Keratinocyte (primary cell): ENCODE measurements at regions not wholly inside any gene's neighbourhood (a gene's known extent, or its start where the extent isn't known, plus 50 kb on each side); places are given as distances from the start of the nearest gene placed in this dataset.

Experiments used
- DNase-seq: peaks from one replicate; pipeline ENCODE4 v3.0.0-alpha.2; 2011; ENCODE audit warnings: low read depth, missing footprints, low spot score
- FAIRE-seq: peaks from 2 replicates; lab custom pipeline; 2011; peaks lifted over from hg19 to GRCh38; lab: Jason Lieb, UNC
- H2AFZ ChIP-seq: 2 replicates; pipeline ENCODE4 v1.6.0; 2012; ENCODE audit warnings: low read length, control low read depth, inconsistent platforms; ENCODE audit not compliant: control insufficient read depth
- H3K27ac ChIP-seq: 2 replicates; pipeline ENCODE4 v1.5.1; 2011; ENCODE audit warnings: low read length; ENCODE audit not compliant: control insufficient read depth, insufficient read depth
- H3K27me3 ChIP-seq: 3 replicates; pipeline ENCODE4 v1.6.0; 2011; ENCODE audit warnings: low read length; ENCODE audit not compliant: control insufficient read depth, insufficient read depth; ENCODE audit errors: extremely low read depth
- H3K36me3 ChIP-seq, 2 experiments: 2 replicates in 1 of 2; 3 replicates in 1 of 2; pipeline ENCODE4 v1.5.1; 2011; ENCODE audit warnings: low read length in 2 of 2, mild to moderate bottlenecking in 1 of 2; ENCODE audit not compliant: control insufficient read depth in 2 of 2, insufficient read depth in 2 of 2; ENCODE audit errors: extremely low read depth in 1 of 2
- H3K4me1 ChIP-seq: 3 replicates; pipeline ENCODE4 v1.5.1; 2011; ENCODE audit warnings: low read length; ENCODE audit not compliant: control insufficient read depth, insufficient read depth; ENCODE audit errors: extremely low read depth
- H3K4me2 ChIP-seq: 3 replicates; pipeline ENCODE4 v1.6.0; 2011; ENCODE audit warnings: low read depth, low read length; ENCODE audit not compliant: control insufficient read depth, insufficient read depth; ENCODE audit errors: extremely low read depth
- H3K4me3 ChIP-seq, 3 experiments: fragments of 200-600 bp in 1 of 3; sonication (generic) in 1 of 3; 2 replicates in 2 of 3; 3 replicates in 1 of 3; pipeline ENCODE4 v1.5.1; 2011 to 2016; ENCODE audit warnings: low read length in 3 of 3, mild to moderate bottlenecking in 3 of 3, control low read depth in 2 of 3, inconsistent platforms in 1 of 3, low read depth in 1 of 3, mixed read lengths in 1 of 3, mixed run types in 1 of 3, moderate library complexity in 1 of 3; ENCODE audit not compliant: control insufficient read depth in 2 of 3, insufficient read depth in 2 of 3; ENCODE audit errors: extremely low read depth in 1 of 3
- H3K79me2 ChIP-seq: 2 replicates; pipeline ENCODE4 v1.6.0; 2012; ENCODE audit warnings: low read length; ENCODE audit not compliant: control insufficient read depth, insufficient read depth
- H3K9ac ChIP-seq: 3 replicates; pipeline ENCODE4 v1.6.0; 2011; ENCODE audit warnings: low read length; ENCODE audit not compliant: control insufficient read depth, insufficient read depth; ENCODE audit errors: extremely low read depth
- H3K9me1 ChIP-seq: 3 replicates; pipeline ENCODE4 v1.6.0; 2011; ENCODE audit warnings: low read length; ENCODE audit not compliant: control insufficient read depth, insufficient read depth; ENCODE audit errors: extremely low read depth
- H3K9me3 ChIP-seq: 2 replicates; pipeline ENCODE4 v1.5.1; 2012; ENCODE audit warnings: low read depth, low read length; ENCODE audit not compliant: control insufficient read depth
- H4K20me1 ChIP-seq: 3 replicates; pipeline ENCODE4 v1.6.0; 2011; ENCODE audit warnings: low read length; ENCODE audit not compliant: control insufficient read depth, insufficient read depth; ENCODE audit errors: extremely low read depth
- CTCF ChIP-seq, 3 experiments: IDR thresholded peaks in 1 of 3; conservative IDR thresholded peaks in 1 of 3; optimal IDR thresholded peaks in 1 of 3; 2 replicates in 2 of 3; 3 replicates in 1 of 3; pipeline versions ENCODE3 to v1.5.1; 2011; ENCODE audit warnings: low read length in 3 of 3, mild to moderate bottlenecking in 3 of 3, moderate library complexity in 2 of 3, control low read depth in 1 of 3, inconsistent platforms in 1 of 3; ENCODE audit not compliant: insufficient read depth in 2 of 3; ENCODE audit errors: extremely low read depth in 1 of 3
- EZH2 ChIP-seq: IDR thresholded peaks from one replicate; pipeline ENCODE4 v1.6.1; 2012; ENCODE audit warnings: inconsistent platforms, mild to moderate bottlenecking, low read length, moderate library complexity
- dilution Hi-C: fragments of 300-500 bp; cut with MboI; formaldehyde crosslinking; loops from one replicate; pipeline ENCODE4 v1.7.0; 2020; ENCODE audit warnings: low sequenced_read_pairs; ENCODE audit not compliant: extremely low pct_ligation_motif_present

GRCh38 chr13:84925443-84925842, 873.8 kb downstream of the SLITRK6 start:
- DNase-seq (peak; percentile 2), FAIRE-seq (peak; percentile 72)
- H3K4me1 ChIP-seq, result no peaks in the 10 kb centered on the region
- no peak overlapping the region for H3K4me3 ChIP-seq
- H3K36me3 ChIP-seq, result no peaks in the 10 kb centered on the region
- H3K9me1 ChIP-seq, result no peaks in the 10 kb centered on the region
- H3K79me2 ChIP-seq, result no peaks in the 10 kb centered on the region
- no peaks in the 10 kb centered on the region for H3K27me3 ChIP-seq
- dilution Hi-C loops, result loop anchor here (25.0 kb wide), 1 partner anchor 887 kb away; no protein-coding TSS in a partner anchor
- TF ChIP-seq CTCF (optimal IDR thresholded peaks at IDR 0.05 in 1 of 3, IDR thresholded peaks at IDR 0.05 in 1 of 3, conservative IDR thresholded peaks at IDR 0.05 in 1 of 3; ENCODE audit: extremely low read depth in 1 of 3, insufficient read depth in 2 of 3, low read length in 3 of 3), result no peak
- TF ChIP-seq EZH2, result no peak
- no peak overlapping the region for H3K9ac ChIP-seq
- no peak overlapping the region for H3K4me2 ChIP-seq
- no peaks in the 10 kb centered on the region for H4K20me1 ChIP-seq
- H2AFZ ChIP-seq, result no peak overlapping the region
- H3K27ac ChIP-seq, result no peak overlapping the region
- H3K9me3 ChIP-seq, result no peaks in the 10 kb centered on the region

- no peak overlapping the region for H3K27ac ChIP-seq
- no peak overlapping the region for H3K4me2 ChIP-seq
- H3K9me3 ChIP-seq, result no peaks in the 10 kb centered on the region
- no peak for DNase-seq
- no peaks in the 10 kb centered on the region for H3K27me3 ChIP-seq
- TF ChIP-seq CTCF (optimal IDR thresholded peaks at IDR 0.05 in 1 of 3, IDR thresholded peaks at IDR 0.05 in 1 of 3, conservative IDR thresholded peaks at IDR 0.05 in 1 of 3; ENCODE audit: extremely low read depth in 1 of 3, insufficient read depth in 2 of 3, low read length in 3 of 3), result no peak
- no peak for TF ChIP-seq EZH2
- no peaks in the 10 kb centered on the region for H3K4me1 ChIP-seq
- H2AFZ ChIP-seq, result no peak overlapping the region
- no peaks in the 10 kb centered on the region for H3K9me1 ChIP-seq
- no peak overlapping the region for H3K9ac ChIP-seq
- H3K79me2 ChIP-seq, result no peaks in the 10 kb centered on the region
- FAIRE-seq, result no peak
- H4K20me1 ChIP-seq, result no peaks in the 10 kb centered on the region
- H3K4me3 ChIP-seq, result no peak overlapping the region
- dilution Hi-C loops, result no loop called here
- no peaks in the 10 kb centered on the region for H3K36me3 ChIP-seq
These were observed 875.4 kb downstream of the SLITRK6 start for GRCh38 chr13:84923831-84924230.
